ENCODE measurements at regions not wholly inside any gene's neighbourhood (a gene's known extent, or its start where the extent isn't known, plus 50 kb on each side); places are given as distances from the start of the nearest gene placed in this dataset.
"Not testable (repeated sequence)": the region's sequence is repeated elsewhere in the genome, so short reads cannot be mapped to it uniquely, and the experiment has no call there.

DNA sequence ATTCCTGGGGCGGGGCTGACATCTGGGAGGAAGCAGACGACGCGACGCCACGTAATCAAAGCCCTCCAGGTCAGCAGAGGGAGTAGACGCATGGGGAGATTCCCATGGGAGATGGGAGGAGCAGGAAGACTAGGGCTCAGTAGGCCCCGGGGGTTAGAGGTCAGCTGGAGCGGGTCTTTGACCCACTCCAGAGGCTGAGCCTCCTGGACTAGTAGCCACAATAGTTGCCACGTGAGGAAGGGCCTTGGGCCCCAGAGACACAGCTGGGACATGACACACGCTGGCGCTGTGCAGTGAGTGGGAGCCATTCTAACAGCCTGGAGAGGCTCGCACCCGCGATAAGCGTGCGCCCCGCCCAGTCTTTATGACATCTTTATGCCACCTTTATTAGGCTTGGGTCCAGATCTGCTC lies 95.7 kb upstream of the AMZ2 start:
- ATAC-seq (ENCODE audit: low read depth in 2 of 2) (no peak), DNase-seq (no peak)
- no peak overlapping the region for H3K4me3 Mint-ChIP-seq
- peaks cover 0 to 10% (median 3%) of the 10 kb centered on the region in 3 donors for H3K4me1 Mint-ChIP-seq
- no peaks in the 10 kb centered on the region for H3K27me3 Mint-ChIP-seq
- peaks cover 0 to 5% of the 10 kb centered on the region in 2 donors for H3K36me3 Mint-ChIP-seq
- no peak overlapping the region for H3K27ac Mint-ChIP-seq
- peaks cover 0 to 1% (median 0%) of the 10 kb centered on the region in 7 donors for H3K9me3 Mint-ChIP-seq

- no peak overlapping the region for H3K4me3 Mint-ChIP-seq
- no peaks in the 10 kb centered on the region for H3K27me3 Mint-ChIP-seq
- H3K36me3 Mint-ChIP-seq, result no peaks in the 10 kb centered on the region
- no peak for DNase-seq
- no peak overlapping the region for H3K27ac Mint-ChIP-seq
- no peak for ATAC-seq (ENCODE audit: low read depth in 2 of 2)
- H3K4me1 Mint-ChIP-seq, result no peaks in the 10 kb centered on the region
- H3K9me3 Mint-ChIP-seq, result no peaks in the 10 kb centered on the region
These were observed 92.2 kb upstream of the AMZ2 start for GRCh38 chr17:68155692-68156091.

GRCh38 chr17:68161644-68162428 lies 86.0 kb upstream of the AMZ2 start:
- no peak for DNase-seq
- H3K36me3 Mint-ChIP-seq, result no peaks in the 10 kb centered on the region
- no peaks in the 10 kb centered on the region for H3K27me3 Mint-ChIP-seq
- no peak overlapping the region for H3K4me3 Mint-ChIP-seq
- H3K4me1 Mint-ChIP-seq, result no peaks in the 10 kb centered on the region
- H3K9me3 Mint-ChIP-seq, result no peaks in the 10 kb centered on the region
- H3K27ac Mint-ChIP-seq, result no peak overlapping the region
- no peak for ATAC-seq (ENCODE audit: low read depth in 2 of 2)

- Mint-ChIP-seq H3K4me3 (peak overlapping the region in 1 of 8 donors; percentile 56), H3K27ac (peak overlapping the region in 1 of 6 donors; percentile 75)
- H3K36me3 Mint-ChIP-seq; DNase-seq; H3K9me3 Mint-ChIP-seq; H3K4me1 Mint-ChIP-seq; ATAC-seq (ENCODE audit: low read depth in 2 of 2); H3K27me3 Mint-ChIP-seq: not testable (repeated sequence)
These were observed 79.3 kb upstream of the AMZ2 start for GRCh38 chr17:68168273-68169164.

DNA sequence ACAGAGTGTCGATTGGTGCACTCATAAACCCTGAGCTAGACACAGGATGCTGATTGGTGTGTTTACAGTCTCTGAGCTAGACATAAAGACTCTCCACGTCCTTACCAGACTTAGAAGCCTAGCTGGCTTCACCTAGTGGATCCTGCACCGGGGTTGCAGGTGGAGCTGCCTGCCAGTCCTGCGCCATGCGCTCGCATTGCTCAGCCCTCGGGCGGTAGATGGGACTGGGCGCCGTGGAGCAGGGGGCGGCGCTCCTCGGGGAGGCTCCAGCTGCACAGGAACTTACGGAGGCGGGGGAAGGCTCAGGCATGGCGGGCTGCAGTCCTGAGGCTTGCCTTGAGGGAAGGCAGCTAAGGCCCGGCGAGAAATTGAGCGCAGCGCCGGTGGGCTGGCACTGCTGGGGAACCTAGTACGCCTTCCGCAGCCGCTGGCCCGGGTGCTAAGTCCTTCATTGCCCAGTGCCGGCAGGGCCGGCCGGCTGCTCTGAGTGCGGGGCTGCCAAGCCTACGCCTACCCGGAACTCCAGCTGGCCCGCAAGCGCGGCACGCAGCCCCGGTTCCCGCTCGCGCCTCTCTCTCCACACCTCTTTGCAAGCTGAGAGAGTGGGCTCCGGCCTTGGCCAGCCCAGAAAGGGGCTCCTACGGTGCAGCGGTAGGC lies 78.5 kb upstream of the AMZ2 start:
- not testable (repeated sequence) for H3K9me3 Mint-ChIP-seq; H3K27ac Mint-ChIP-seq; ATAC-seq (ENCODE audit: low read depth in 2 of 2); H3K4me1 Mint-ChIP-seq; DNase-seq; H3K36me3 Mint-ChIP-seq; H3K27me3 Mint-ChIP-seq
- H3K4me3 Mint-ChIP-seq, result peak overlapping the region in 4 of 8 donors; percentile 16 to 56 (median 54)

DNA sequence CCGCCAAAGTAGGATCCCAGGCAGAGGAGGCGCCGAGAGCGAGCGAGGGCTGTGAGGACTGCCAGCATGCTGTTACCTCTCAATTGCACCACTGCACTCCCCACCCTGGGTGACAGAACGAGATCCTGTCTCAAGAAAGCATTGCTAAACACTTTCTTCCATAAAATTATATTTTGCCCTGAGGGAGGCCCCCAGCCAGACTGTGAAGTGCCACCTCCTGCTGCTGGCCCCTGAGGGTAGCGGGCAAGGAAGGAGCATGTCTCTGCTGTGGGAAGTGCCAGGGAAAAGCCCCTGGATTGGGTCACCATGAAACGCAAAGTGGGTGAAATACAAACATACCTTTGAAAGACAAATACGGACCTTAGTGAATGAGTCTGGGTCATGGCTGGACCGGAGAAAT lies 78.0 kb upstream of the AMZ2 start:
- no peaks in the 10 kb centered on the region for H3K9me3 Mint-ChIP-seq
- peaks cover 0 to 7% (median 6%) of the 10 kb centered on the region in 3 donors for H3K4me1 Mint-ChIP-seq
- H3K4me3 Mint-ChIP-seq, result no peak overlapping the region

DNA sequence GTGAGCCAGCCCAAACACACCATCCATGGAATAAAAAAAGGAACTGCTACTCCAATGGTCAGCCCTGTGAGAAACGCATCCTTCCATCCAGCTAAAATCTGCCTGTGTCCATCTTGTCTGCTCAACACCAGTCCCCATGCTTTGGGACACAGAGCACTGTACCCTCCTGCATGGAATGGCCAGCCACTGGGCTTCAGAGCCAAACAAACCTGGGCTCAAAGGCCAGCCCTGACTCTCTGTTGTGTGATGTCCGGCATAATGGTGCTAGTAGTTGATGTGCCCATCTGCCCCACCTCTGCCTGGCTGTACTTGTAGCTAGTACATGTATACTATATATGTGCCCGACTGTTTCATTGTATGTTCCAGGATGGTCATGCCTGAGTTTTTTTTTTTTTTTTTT lies 77.6 kb upstream of the AMZ2 start:
- H3K27me3 Mint-ChIP-seq, result no peaks in the 10 kb centered on the region
- no peak overlapping the region for H3K27ac Mint-ChIP-seq
- H3K9me3 Mint-ChIP-seq, result no peaks in the 10 kb centered on the region
- no peaks in the 10 kb centered on the region for H3K36me3 Mint-ChIP-seq
- H3K4me1 Mint-ChIP-seq, result peaks cover 0 to 7% (median 6%) of the 10 kb centered on the region in 3 donors
- ATAC-seq (ENCODE audit: low read depth in 2 of 2) (no peak), DNase-seq (no peak)
- peak overlapping the region in 1 of 8 donors; percentile 45 for H3K4me3 Mint-ChIP-seq

More for the DNA sequence above, 78.0 kb upstream of the AMZ2 start:
- Mint-ChIP-seq H3K27ac (peak overlapping the region in 1 of 6 donors; percentile 32), H3K36me3 (no peaks in the 10 kb centered on the region), H3K27me3 (no peaks in the 10 kb centered on the region)
- DNase-seq (no peak), ATAC-seq (ENCODE audit: low read depth in 2 of 2) (no peak)

GRCh38 chr17:68172461-68172954 lies 75.3 kb upstream of the AMZ2 start:
- H3K4me1 Mint-ChIP-seq, result peaks cover 0 to 8% (median 6%) of the 10 kb centered on the region in 3 donors
- H3K4me3 Mint-ChIP-seq, result no peak overlapping the region
- DNase-seq (peak; percentile 73), ATAC-seq (ENCODE audit: low read depth in 2 of 2) (peak; percentile 98 to 99)
- H3K9me3 Mint-ChIP-seq, result no peaks in the 10 kb centered on the region
- H3K36me3 Mint-ChIP-seq, result no peaks in the 10 kb centered on the region
- H3K27me3 Mint-ChIP-seq, result no peaks in the 10 kb centered on the region
- H3K27ac Mint-ChIP-seq, result peak overlapping the region in 3 of 6 donors; percentile 43 to 92 (median 65)

- H3K9me3 Mint-ChIP-seq, result peaks cover 0 to 3% (median 0%) of the 10 kb centered on the region in 7 donors
- DNase-seq (no peak), ATAC-seq (ENCODE audit: low read depth in 2 of 2) (no peak)
- no peaks in the 10 kb centered on the region for H3K36me3 Mint-ChIP-seq
- H3K27ac Mint-ChIP-seq, result no peak overlapping the region
- H3K4me1 Mint-ChIP-seq, result peaks cover 3 to 12% (median 9%) of the 10 kb centered on the region in 3 donors
- H3K27me3 Mint-ChIP-seq, result no peaks in the 10 kb centered on the region
- no peak overlapping the region for H3K4me3 Mint-ChIP-seq
These were observed 72.4 kb upstream of the AMZ2 start for GRCh38 chr17:68175416-68175815.

DNA sequence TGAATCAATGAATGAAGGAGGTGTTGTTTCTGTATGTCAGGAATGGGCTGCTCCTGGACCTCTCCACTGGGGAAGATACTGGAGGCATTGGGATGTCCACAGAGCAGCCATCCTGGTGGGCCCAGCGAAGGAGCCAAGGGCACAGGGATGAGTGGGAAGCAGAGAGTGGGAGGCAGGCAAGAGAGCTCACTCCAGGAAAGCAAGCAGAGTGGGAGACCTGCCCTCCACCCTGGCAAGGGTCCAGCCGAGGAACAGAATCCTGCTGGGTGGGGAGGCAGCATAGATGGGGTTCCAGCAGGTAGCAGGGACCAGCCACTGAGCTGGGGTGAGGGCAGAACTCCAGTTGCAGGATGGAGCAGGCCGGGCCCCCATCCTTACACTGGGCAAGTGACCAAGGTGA lies 71.9 kb upstream of the AMZ2 start:
- no peaks in the 10 kb centered on the region for H3K27me3 Mint-ChIP-seq
- H3K36me3 Mint-ChIP-seq, result no peaks in the 10 kb centered on the region
- H3K9me3 Mint-ChIP-seq, result peaks cover 0 to 3% (median 0%) of the 10 kb centered on the region in 7 donors
- H3K4me1 Mint-ChIP-seq, result peaks cover 7 to 17% (median 14%) of the 10 kb centered on the region in 3 donors
- peak overlapping the region in 2 of 6 donors; percentile 16 to 74 for H3K27ac Mint-ChIP-seq
- no peak for ATAC-seq (ENCODE audit: low read depth in 2 of 2)
- no peak for DNase-seq
- H3K4me3 Mint-ChIP-seq, result no peak overlapping the region

DNA sequence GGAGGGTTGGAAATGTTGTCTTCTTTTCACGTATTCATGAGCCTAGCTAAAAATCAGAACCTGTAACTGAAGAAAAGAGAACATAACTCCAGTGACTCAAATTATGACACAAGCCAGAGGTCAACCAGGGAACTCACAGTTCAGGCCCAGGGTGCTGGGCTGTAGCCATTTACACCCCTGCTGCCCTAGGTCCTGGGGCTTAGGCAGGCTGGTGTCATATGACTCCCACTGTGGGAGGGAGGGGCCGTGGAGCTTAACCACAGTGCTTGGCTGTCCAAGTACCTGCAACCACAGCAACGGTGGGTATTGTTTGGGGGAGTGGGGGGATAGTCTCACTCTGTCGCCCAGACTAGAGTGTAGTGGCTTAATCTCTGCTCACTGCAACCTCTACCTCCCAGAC lies 71.1 kb upstream of the AMZ2 start:
- H3K9me3 Mint-ChIP-seq, result peaks cover 0 to 3% (median 0%) of the 10 kb centered on the region in 7 donors
- peaks cover 9 to 25% (median 18%) of the 10 kb centered on the region in 3 donors for H3K4me1 Mint-ChIP-seq
- H3K4me3 Mint-ChIP-seq, result no peak overlapping the region
- ATAC-seq (ENCODE audit: low read depth in 2 of 2) (no peak), DNase-seq (no peak)
- peak overlapping the region in 1 of 6 donors; percentile 54 for H3K27ac Mint-ChIP-seq
- H3K27me3 Mint-ChIP-seq, result no peaks in the 10 kb centered on the region
- no peaks in the 10 kb centered on the region for H3K36me3 Mint-ChIP-seq

GRCh38 chr17:68178831-68179230 lies 69.0 kb upstream of the AMZ2 start:
- H3K27ac Mint-ChIP-seq, result peak overlapping the region in 2 of 6 donors; percentile 21 to 80
- no peaks in the 10 kb centered on the region for H3K36me3 Mint-ChIP-seq

More at GRCh38 chr17:68178831-68179230, 69.0 kb upstream of the AMZ2 start:
- no peaks in the 10 kb centered on the region for H3K27me3 Mint-ChIP-seq
- peaks cover 0 to 3% (median 0%) of the 10 kb centered on the region in 7 donors for H3K9me3 Mint-ChIP-seq
- peak overlapping the region in 1 of 8 donors; percentile 24 for H3K4me3 Mint-ChIP-seq
- ATAC-seq (ENCODE audit: low read depth in 2 of 2) (no peak), DNase-seq (no peak)
- peaks cover 14 to 37% (median 27%) of the 10 kb centered on the region in 3 donors for H3K4me1 Mint-ChIP-seq

All from naive B cell (primary cell).